GM12892 (cell line): ENCODE measurements at regions not wholly inside any gene's neighbourhood (a gene's known extent, or its start where the extent isn't known, plus 50 kb on each side); places are given as distances from the start of the nearest gene placed in this dataset.

Experiments
- POLR2A ChIP-seq: IDR thresholded peaks from 2 replicates; pipeline ENCODE4 v1.6.1; 2011; ENCODE audit warnings: low read depth, low read length, control low read depth
- POLR2AphosphoS5 ChIP-seq: IDR thresholded peaks from 2 replicates; pipeline ENCODE4 v1.6.1; 2011; ENCODE audit warnings: low read depth, low read length, control low read depth
- TAF1 ChIP-seq: IDR thresholded peaks from 2 replicates; pipeline ENCODE4 v1.6.1; 2011; ENCODE audit warnings: low read depth, mild to moderate bottlenecking, control low read depth, low read length, borderline replicate concordance

- TF ChIP-seq POLR2A, result no peak
- no peak for TF ChIP-seq TAF1
- no peak for TF ChIP-seq POLR2AphosphoS5
These were observed 200.8 kb upstream of the GIMD1 start for GRCh38 chr4:106569146-106570031.
